ENCODE measurements at regions not wholly inside any gene's neighbourhood (a gene's known extent, or its start where the extent isn't known, plus 50 kb on each side); places are given as distances from the start of the nearest gene placed in this dataset.

- DNase-seq (ENCODE audit: low read depth, low spot score) = no peak
Measured at GRCh38 chr5:174840435-174840834, 116.1 kb downstream of the MSX2 start.

GRCh38 chr5:174839196-174839595, 114.8 kb downstream of the MSX2 start:
- DNase-seq (ENCODE audit: low read depth, low spot score) = no peak

- DNase-seq (ENCODE audit: low read depth, low spot score) = peak; percentile 54
Measured at GRCh38 chr5:174837919-174838902, 113.8 kb downstream of the MSX2 start.

DNA sequence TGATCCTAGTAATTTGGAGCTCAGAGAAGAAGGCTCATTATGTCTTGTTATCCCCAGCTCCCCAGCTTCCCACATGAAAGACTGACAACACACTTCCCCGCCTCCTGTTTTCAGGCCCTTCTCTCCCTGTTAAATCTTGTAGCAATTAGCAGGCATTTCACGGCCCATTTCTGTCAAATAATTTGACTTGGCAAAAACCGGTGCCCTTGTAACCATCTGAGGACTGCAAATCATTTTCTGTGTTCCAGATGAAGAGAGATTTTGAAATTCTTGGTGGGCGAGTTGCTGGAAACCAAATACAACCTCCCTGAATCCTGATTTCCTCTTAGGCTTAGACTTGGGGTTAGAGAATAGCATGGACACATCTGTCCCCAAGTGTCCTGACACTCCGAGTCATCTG, 109.7 kb downstream of the MSX2 start:
- DNase-seq (ENCODE audit: low read depth, low spot score) = no peak

DNA sequence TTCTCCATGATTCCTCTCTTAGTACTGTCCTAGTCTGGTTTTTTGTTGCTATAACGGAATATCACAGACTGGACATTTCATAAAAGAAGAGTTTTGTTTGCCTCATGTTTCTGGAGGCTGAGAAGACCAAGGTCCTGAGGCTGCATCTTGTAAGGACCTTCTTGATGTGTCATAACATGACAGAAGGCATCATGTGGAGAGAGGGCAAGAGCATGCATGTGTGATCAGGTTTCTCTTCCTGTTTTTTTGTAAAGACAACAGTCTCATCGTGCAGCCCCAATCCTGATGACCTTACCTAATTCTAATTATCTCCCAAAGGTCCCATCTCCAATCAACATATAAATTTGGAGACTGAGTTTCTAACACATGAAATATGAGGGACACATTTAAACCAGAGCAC, 108.4 kb downstream of the MSX2 start:
- no peak for DNase-seq (ENCODE audit: low read depth, low spot score)

- DNase-seq (ENCODE audit: low read depth, low spot score) = no peak
Measured at GRCh38 chr5:174832025-174832424, 107.6 kb downstream of the MSX2 start.

DNA sequence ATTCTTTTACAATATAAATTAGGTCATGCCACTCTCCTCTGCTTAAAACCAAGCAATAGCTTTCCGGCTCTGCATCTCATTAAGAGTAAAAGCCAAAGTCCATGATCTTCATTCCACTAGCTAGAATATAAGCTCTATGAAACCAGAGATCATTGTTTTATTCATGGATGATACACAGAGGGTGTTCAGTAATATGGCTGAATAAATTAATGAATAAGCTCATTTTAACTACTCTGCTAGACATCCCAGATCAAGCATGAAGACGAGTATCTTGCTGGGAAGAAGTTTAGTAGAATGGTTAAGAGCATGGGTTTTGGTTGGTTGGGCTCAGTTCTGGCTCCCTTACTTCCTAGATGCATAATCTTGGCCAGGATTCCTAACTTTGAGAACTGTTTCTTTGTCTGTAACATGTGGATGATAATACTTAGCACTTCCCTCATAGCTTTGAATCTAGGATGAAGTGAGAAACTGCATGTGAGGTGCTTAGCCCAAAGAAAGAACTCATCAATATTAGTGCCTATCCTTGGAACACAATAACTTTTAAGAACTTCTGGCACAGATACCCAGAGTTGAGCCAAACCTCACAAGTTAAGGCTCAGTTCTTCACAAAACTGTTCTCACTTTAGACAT, 106.8 kb downstream of the MSX2 start:
- DNase-seq (ENCODE audit: low read depth, low spot score) = no peak

- no peak for DNase-seq (ENCODE audit: low read depth, low spot score)
Measured at GRCh38 chr5:174829511-174829864, 105.1 kb downstream of the MSX2 start.

- no peak for DNase-seq (ENCODE audit: low read depth, low spot score)
Measured at GRCh38 chr5:174828804-174829510, 104.6 kb downstream of the MSX2 start.

GRCh38 chr5:174827558-174827957, 103.2 kb downstream of the MSX2 start:
- DNase-seq (ENCODE audit: low read depth, low spot score) = no peak

GRCh38 chr5:174825587-174825986, 101.2 kb downstream of the MSX2 start:
- no peak for DNase-seq (ENCODE audit: low read depth, low spot score)

GRCh38 chr5:174818430-174818829, 94.0 kb downstream of the MSX2 start:
- DNase-seq (ENCODE audit: low read depth, low spot score) = no peak

GRCh38 chr5:174817610-174818009, 93.2 kb downstream of the MSX2 start:
- no peak for DNase-seq (ENCODE audit: low read depth, low spot score)

DNA sequence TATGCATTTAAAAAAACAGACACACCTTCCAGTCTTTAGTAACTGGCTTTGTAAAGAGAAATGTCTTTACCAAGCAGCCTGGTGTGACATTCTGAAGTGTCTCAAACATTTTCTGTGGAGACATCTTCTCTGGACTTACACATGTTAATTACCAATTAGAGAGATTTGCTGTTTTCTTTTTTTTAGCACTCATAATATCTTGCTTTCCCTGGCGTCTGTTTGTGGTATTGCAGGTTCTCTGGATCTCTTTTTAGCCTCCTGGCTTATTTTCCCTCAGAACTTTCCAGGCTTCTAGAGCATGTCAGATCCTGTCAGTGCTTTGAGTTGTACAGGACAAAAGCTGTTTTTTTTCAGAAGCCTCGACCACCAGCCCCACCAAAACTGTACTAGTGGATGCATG, 92.5 kb downstream of the MSX2 start:
- no peak for DNase-seq (ENCODE audit: low read depth, low spot score)

- DNase-seq (ENCODE audit: low read depth, low spot score) = no peak
Measured at GRCh38 chr5:174811438-174811837, 87.1 kb downstream of the MSX2 start.

DNA sequence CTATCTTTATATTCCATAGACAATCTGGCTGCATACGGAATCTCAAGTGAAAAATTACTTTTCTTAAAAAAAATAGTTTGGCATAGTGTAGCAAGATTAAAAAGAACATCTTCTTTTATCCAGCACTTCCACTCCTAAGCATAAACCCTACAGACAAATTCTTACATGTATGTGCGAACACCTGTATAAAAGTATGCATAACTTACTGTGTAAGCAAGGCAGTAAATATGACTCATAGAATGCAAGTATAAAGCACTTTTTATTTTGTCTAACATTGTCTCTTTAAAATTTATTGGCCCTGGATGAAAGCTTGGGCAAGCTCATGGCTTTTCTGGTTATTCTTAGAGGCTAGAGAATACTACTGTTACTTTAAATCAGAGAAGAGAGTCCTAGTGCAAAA, 86.4 kb downstream of the MSX2 start:
- no peak for DNase-seq (ENCODE audit: low read depth, low spot score)

DNA sequence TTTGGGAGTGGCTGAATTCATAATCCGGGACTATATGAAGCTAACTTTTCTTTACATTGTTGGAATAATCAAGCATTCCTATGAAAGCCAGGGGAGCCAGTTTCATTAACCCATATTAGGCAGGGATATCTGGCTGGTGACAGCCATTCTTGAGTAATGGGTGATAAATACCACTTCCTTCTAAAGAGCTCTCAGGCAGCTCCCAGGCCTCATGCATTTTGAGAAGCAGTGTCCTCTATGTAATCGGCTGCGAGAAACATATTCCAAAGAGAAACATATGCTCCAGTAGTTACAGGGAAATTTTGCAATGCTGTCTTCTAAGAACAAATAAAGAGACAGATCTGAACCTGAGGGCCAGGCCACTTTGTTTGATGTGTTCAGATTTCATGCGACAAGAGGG, 83.1 kb downstream of the MSX2 start:
- DNase-seq (ENCODE audit: low read depth, low spot score) = no peak

DNA sequence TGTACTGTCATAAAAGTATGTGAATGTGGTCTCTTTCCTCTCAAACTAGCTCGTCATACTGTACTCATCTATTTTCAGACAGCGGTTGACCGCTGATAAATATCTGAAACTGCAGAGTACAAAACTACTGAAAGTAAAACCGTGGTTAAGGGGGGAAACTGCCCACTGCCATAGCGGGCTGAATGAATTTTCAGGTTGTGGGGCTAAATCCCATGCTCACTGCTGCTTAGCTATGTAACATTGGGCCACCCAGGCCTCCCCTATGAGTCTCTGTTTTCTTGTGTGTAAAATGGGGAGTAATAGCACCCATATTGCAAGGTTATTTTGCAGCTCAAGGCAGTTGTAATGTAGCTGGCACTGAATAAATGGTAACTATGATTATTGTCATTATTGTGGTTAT, 82.3 kb downstream of the MSX2 start:
- DNase-seq (ENCODE audit: low read depth, low spot score) = no peak

DNA sequence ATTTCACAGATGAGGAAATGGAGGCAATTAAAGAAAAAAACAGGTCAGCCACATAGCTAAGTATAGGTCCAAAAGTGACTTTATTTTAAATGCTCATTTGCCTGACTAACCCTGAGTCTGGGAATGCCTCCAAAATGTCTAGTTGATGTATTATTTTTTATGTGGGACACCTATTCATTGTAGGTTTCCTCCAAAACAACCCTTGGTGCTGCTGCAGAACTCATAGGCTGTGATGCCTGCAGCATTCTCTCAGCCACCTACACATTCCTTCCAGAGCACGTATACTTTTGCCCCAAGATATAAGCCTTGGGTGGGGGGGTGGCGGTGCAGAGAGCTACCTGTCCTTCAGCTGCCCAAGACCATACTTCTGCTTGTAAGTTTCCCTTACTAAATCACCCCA, 77.4 kb downstream of the MSX2 start:
- peak; percentile 37 for DNase-seq (ENCODE audit: low read depth, low spot score)

DNA sequence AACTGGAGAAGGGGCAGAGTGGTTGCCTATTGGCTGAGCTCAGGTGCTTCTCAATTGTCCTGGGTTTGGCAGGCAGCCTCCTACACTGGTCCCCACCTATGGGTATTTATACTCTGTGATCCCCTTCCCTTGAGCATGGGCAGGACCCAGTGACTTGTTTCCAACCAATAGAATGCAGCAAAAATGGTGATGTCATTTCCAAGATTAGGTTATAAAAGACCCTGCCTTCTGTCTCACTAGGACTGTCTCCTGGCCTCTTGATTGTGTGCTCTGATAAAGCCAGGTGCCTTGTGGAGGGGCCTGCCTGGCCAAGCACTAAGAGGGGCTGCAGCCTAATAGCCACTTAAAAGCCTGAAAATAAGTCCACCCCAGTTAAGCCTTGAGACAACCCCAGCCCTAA, 76.1 kb downstream of the MSX2 start:
- DNase-seq (ENCODE audit: low read depth, low spot score) = no peak

GRCh38 chr5:174799121-174799520, 74.7 kb downstream of the MSX2 start:
- no peak for DNase-seq (ENCODE audit: low read depth, low spot score)

- DNase-seq (ENCODE audit: low read depth, low spot score) = no peak
Measured at GRCh38 chr5:174798551-174798951, 74.2 kb downstream of the MSX2 start.

Measured in ELF-1 (cell line).